ENCODE measurements at regions not wholly inside any gene's neighbourhood (a gene's known extent, or its start where the extent isn't known, plus 50 kb on each side); places are given as distances from the start of the nearest gene placed in this dataset.

DNA sequence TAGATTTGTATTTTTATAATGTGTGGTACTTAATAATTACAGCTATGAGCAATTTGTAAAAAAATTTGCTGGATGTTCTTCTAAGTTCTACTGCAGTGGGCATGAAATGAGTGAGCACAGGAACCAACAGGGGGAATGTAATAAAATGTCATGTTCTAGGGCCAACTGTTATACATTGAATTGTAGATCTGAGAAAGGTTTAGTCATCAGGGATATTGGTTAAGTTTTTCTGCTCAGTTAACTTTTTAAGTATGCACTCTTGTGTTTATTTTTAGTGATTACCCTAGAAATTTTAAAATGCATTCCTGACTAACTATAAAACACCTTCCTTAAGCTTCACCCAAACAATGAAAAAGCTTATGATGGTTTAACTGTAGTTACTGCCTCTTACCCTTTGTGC, 101.8 kb downstream of the CAND1 start:
- FAIRE-seq = no peak
- DNase-seq (ENCODE audit: insufficient read length, low spot score) = no peak

DNA sequence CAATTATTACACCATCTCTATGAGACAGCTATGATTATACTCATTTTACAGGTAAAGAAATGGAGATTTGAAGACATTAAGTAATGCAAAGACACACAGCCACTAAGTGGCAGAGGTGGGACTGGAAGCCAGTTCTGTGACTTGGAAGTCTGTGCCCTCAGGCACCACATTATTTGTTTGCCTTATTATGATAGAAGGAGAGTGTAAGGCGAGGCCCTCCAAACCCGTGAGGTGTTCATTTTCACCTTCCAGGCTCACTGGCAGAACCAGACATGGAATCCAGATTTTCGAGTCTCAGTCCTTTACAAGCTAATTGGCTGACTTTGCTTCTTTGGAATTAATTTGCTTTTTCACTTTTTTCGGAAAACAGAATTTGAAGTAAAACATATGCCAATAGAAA, 107.9 kb downstream of the CAND1 start:
- no peak for TF ChIP-seq POLR2A (IDR thresholded peaks at IDR 0.05; ENCODE audit: low read depth, low read length)
- DNase-seq (ENCODE audit: insufficient read length, low spot score) (no peak), FAIRE-seq (no peak)

More for the DNA sequence above, 101.8 kb downstream of the CAND1 start:
- no peak for TF ChIP-seq POLR2A (IDR thresholded peaks at IDR 0.05; ENCODE audit: low read depth, low read length)

- no peak for DNase-seq (ENCODE audit: insufficient read length, low spot score)
- no peak for TF ChIP-seq POLR2A (IDR thresholded peaks at IDR 0.05; ENCODE audit: low read depth, low read length)
- no peak for FAIRE-seq
Measured at GRCh38 chr12:67377541-67377940, 108.4 kb downstream of the CAND1 start.

- no peak for TF ChIP-seq POLR2A (IDR thresholded peaks at IDR 0.05; ENCODE audit: low read depth, low read length)
- FAIRE-seq (no peak), DNase-seq (ENCODE audit: insufficient read length, low spot score) (no peak)
Measured at GRCh38 chr12:67382241-67382871, 113.2 kb downstream of the CAND1 start.

GRCh38 chr12:67386869-67387565, 117.9 kb downstream of the CAND1 start:
- FAIRE-seq (no peak), DNase-seq (ENCODE audit: insufficient read length, low spot score) (no peak)
- TF ChIP-seq POLR2A (IDR thresholded peaks at IDR 0.05; ENCODE audit: low read depth, low read length) = no peak

- DNase-seq (ENCODE audit: insufficient read length, low spot score) (no peak), FAIRE-seq (no peak)
- TF ChIP-seq POLR2A (IDR thresholded peaks at IDR 0.05; ENCODE audit: low read depth, low read length) = no peak
Measured at GRCh38 chr12:67388331-67389138, 119.4 kb downstream of the CAND1 start.

GRCh38 chr12:67390273-67390672, 121.1 kb downstream of the CAND1 start:
- DNase-seq (ENCODE audit: insufficient read length, low spot score) = no peak
- no peak for TF ChIP-seq POLR2A (IDR thresholded peaks at IDR 0.05; ENCODE audit: low read depth, low read length)
- FAIRE-seq = no peak

- no peak for FAIRE-seq
- DNase-seq (ENCODE audit: insufficient read length, low spot score) = no peak
- no peak for TF ChIP-seq POLR2A (IDR thresholded peaks at IDR 0.05; ENCODE audit: low read depth, low read length)
Measured at GRCh38 chr12:67391034-67391433, 121.9 kb downstream of the CAND1 start.

DNA sequence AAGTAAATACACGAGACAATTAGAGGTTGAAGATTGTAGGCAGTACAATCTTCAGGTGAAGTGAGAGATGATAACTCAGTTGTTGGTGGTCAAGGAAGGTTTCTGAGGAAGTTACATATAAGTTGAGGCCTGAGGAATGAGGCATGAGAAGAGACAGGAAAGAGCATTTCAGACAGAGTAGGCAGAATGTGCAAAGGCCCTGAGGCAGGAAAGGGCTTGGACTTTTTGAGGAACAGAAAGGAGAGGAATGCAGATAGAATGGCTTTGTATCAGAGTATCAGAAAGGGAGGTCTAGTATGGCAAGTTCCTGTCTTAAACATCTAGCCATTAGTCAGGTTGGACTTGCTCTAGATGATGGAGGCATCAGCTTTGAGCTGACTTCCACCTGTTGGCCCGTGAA, 122.5 kb downstream of the CAND1 start:
- no peak for FAIRE-seq
- TF ChIP-seq POLR2A (IDR thresholded peaks at IDR 0.05; ENCODE audit: low read depth, low read length) = no peak

GRCh38 chr12:67394550-67394949, 125.4 kb downstream of the CAND1 start:
- TF ChIP-seq POLR2A (IDR thresholded peaks at IDR 0.05; ENCODE audit: low read depth, low read length) = no peak
- FAIRE-seq = no peak
- no peak for DNase-seq (ENCODE audit: insufficient read length, low spot score)

More for the DNA sequence above, 122.5 kb downstream of the CAND1 start:
- DNase-seq (ENCODE audit: insufficient read length, low spot score) = no peak

GRCh38 chr12:67400742-67401141, 131.6 kb downstream of the CAND1 start:
- DNase-seq (ENCODE audit: insufficient read length, low spot score) = no peak
- FAIRE-seq = no peak
- TF ChIP-seq POLR2A (IDR thresholded peaks at IDR 0.05; ENCODE audit: low read depth, low read length) = no peak

DNA sequence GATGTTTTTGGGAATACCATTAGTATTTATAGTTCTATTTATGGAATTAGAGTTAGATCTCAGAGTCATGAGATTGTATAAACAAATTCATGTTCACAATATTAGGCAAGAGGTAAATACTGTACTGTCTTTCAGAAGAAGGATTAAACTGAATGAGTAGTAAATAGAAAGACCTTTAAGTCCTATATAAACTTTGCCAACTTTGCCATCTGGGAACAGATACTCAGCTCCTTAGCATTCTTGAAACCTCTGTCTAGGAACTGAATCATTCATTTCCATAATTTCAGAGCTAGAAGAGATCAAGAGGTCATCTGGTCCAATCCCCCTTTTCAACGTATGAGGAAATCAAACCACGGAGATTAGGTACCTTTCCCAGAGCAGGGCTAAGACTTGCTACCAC, 141.1 kb downstream of the CAND1 start:
- FAIRE-seq = no peak
- no peak for TF ChIP-seq POLR2A (IDR thresholded peaks at IDR 0.05; ENCODE audit: low read depth, low read length)
- DNase-seq (ENCODE audit: insufficient read length, low spot score) = no peak

- no peak for DNase-seq (ENCODE audit: insufficient read length, low spot score)
- FAIRE-seq = no peak
- no peak for TF ChIP-seq POLR2A (IDR thresholded peaks at IDR 0.05; ENCODE audit: low read depth, low read length)
Measured at GRCh38 chr12:67410667-67411067, 141.5 kb downstream of the CAND1 start.

- no peak for DNase-seq (ENCODE audit: insufficient read length, low spot score)
- no peak for TF ChIP-seq POLR2A (IDR thresholded peaks at IDR 0.05; ENCODE audit: low read depth, low read length)
- FAIRE-seq = no peak
Measured at GRCh38 chr12:67411562-67411961, 142.4 kb downstream of the CAND1 start.
